Stimulated activated CD8-positive, alpha-beta memory T cell treated with anti-CD3 and anti-CD28 coated beads, Interleukin-4, amount 100 ng/mL, for 48 hours (primary cell): ENCODE measurements at regions not wholly inside any gene's neighbourhood (a gene's known extent, or its start where the extent isn't known, plus 50 kb on each side); places are given as distances from the start of the nearest gene placed in this dataset.

Experiments used
- DNase-seq: peaks from one replicate; pipeline ENCODE4 v3.0.0-alpha.2; 2020

DNA sequence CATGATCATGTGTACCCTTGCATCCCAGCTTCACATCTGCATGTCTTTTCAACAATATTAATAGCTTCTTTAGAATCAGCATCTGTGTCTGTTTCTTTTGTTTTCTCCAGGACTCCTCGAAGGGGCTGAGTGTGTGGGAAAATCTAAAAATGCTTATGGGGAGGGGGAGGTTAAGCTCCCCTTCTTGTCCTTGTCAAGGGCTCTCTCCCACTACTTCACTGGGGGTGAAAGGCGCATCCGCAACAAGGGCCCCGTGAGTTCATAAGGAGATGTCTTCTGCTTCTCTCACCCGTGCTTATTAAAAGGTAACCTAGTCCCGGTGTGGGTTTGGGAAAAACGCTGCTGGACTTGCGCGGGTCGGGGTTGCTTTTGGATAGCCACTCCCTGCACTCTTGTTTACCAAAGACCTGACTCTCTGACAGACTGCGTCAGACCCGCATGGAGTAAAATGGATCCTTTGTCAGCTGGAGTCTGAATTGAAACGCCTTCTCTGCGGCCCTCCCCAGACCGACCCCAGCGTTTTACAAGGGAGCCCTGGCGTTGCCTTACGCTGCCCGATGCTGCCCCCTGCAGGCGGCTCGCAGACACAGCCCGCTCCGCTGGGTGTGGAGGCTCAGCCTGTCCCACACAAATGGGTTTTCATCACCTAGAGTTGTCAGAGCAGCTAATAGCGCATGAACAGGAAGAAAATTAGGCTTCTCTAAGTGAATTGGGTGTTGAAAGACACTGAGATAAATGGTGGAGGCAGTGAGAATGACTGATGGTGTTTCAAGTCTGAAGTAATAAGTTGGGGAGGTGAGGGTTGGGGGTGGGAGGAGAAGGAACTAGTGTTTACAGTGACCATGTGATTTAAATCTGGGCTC, 53.8 kb downstream of the IER5 start:
- DNase-seq = peak; percentile 97

DNA sequence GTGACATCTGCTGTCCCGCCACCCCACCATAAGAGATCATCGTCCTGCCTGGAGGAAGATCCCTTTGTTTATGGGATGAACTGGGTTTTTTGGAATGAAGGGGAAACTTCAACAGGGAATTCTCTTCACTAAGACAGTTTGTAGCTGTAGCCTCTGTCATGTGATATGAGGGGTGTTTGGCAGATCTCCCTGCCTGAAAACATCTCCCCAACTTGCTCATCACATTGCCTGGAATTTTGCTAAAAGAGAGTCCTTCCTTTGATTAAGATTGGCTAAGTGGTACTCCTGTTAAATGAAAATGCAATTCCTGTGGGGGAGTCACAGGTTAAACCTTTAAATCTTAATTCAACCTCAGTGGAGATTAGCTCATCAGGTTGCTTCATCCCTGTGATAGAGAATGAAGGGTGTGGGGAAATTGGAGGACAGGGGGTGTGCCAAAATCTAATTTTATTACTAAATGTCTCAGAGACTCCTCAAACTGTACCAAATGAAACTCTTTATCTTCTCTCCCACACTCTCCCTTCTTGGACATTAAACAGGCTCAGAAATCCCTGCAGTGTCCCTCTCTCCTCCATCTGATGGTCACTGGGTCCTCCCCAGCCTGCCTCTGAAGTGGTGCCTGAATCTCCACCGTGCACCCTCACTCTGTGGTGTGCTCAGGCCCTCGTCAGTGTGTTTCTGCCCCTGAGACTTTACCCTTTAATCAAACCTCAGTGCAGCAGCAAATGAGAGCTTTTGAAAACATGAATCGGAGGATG, 54.8 kb downstream of the IER5 start:
- no peak for DNase-seq

DNA sequence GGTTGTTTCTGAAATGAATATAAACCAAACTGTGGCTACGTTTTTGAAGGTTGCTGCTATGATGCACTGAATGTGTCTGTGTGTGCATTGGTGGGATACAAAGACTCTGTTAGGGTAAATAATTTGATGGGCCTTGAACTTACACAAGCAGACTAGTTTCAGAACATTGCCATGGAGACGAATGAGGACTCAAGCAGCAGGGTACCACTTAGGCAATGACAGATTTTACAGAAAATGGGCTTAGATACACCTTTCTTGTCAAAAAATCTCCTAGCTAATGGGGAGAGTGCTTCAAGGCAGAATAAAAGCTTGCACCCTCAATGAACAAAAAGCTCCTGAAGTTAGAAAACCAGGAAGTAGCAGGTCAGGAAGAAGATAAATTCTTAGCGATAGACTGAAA, 55.7 kb downstream of the IER5 start:
- no peak for DNase-seq

DNA sequence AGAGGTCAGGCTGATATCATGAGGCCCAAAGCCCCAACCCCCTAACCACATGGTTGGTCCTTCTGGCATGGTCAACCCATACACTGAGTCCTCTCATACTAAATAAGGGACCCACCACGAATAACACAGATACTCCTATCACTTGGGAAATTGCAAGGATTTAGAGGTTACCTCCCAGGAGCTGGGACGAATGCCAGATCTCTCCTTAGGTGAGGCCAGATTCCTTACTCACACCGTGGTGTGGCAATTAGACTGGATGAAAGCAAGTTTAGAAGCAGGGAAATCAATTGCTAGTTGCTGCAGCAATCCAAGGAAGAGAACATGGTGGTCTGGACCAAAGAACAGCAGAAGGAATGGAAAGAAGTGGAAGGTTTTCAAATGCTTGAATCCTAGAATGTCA, 60.1 kb downstream of the IER5 start:
- DNase-seq = no peak

DNA sequence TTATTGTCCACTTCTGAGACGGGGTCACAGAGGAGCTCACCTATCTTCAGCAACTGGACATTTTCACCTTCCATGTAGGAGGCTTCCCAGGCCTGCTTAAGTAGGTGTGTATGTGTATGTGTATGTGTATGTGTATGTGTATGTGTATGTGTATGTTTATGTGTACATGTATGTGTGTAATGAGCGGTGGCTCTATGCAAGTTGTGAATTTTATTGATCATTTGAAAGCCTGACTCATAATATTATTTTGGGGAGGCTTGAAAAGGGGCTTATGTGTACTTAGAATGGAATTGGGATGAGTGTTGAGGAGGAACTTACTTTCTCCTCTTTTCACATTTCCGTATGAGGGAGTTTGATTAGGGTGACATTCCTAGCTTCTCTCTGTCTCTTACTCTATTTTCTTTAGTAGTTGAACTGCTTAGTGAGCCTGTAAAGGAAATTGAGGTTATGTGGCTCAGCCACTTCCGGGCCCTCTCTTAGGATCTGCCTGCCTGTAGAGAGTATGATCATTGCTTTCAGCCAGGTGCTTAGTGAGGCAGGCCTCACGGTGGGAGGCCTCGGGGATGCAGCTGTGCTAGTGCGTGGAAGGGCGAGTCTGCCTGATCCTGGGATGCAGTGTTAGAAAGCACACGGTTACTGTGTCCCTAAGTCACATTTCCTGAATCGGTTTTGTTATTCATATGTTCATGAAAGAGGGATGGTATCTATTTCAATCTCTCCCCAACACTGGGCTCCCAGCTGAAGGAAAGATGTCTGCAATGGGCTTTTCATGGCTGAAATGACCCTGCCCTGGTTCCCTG, 61.0 kb downstream of the IER5 start:
- peak; percentile 73 for DNase-seq

DNA sequence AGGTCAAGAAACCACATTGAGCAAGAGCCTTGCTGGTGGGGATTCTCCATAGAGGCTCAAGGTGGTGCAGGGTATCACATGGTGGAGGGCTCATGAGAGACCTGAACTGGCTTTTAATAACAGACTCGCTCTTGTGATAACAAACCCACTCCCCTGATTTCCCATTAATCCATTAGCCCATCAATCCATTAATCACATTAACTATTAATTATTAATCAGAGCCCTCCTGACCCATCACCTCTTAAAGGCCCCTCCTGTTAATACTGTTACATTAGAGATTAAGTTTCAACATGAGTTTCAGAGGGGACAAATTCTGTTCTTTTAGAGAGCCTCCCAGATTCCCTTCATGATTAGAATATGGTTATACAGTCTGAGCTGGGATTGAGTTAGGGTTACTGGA, 61.8 kb downstream of the IER5 start:
- no peak for DNase-seq

DNA sequence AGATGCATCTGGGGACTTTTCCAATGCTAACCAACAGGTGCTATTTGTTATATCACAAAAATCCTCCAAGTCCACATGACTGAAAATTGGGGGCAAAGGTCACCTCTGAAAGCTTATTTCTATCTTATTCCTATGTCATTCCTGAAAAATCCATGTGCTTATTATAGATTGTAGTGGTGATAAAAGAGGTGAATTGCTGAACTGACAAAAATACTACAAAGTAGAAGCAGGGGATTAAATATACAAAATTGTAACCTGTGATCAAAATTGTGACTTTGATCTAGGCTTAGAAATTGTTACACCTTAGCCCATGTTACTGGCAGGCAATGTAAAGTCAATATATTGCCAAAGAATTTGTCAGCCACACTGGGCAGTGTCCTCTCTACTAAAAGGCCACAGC, 62.3 kb downstream of the IER5 start:
- no peak for DNase-seq

DNA sequence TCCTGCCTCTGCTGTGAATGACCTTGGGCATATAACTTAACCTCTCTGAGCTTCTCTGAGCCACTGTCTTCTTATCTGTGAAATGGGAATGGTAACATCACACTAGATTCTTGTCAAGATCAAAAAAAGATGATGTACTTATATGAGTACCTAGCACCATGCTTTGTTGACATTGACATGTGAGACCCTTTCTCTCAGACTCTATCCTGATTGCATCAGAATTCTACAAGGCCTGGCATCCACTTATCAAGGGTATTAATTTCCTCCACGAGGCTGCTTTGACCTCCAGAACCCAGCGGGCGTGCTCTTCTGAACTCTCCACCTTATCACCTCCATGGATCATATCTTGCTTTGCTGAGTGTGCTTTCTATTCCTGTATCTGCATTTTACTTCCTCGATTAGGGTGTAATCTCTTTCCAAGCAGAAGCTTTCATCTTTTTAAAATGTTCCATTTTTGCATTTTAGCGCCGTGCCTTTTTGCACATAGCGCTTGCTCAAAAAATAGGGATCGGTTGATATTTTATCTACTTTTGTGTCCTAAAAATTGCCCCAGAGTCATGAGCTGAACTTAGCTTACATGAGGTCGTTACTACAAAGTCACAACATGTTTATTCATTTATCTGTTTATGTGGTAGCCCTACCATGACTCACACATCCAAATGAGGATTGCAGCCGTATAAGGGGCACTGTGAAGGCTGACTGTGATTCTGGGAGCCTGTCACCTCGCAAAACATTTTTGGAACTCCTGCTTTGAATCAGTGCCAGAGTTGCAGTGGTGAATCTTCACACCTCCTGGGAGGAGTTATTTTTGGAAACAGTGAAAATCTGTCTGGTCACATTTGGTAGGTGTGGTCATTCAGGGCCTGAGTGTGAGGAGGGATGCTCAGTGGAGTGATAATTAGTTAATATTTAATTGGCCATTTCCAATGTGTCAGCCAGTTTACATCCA, 63.2 kb downstream of the IER5 start:
- DNase-seq = no peak

DNA sequence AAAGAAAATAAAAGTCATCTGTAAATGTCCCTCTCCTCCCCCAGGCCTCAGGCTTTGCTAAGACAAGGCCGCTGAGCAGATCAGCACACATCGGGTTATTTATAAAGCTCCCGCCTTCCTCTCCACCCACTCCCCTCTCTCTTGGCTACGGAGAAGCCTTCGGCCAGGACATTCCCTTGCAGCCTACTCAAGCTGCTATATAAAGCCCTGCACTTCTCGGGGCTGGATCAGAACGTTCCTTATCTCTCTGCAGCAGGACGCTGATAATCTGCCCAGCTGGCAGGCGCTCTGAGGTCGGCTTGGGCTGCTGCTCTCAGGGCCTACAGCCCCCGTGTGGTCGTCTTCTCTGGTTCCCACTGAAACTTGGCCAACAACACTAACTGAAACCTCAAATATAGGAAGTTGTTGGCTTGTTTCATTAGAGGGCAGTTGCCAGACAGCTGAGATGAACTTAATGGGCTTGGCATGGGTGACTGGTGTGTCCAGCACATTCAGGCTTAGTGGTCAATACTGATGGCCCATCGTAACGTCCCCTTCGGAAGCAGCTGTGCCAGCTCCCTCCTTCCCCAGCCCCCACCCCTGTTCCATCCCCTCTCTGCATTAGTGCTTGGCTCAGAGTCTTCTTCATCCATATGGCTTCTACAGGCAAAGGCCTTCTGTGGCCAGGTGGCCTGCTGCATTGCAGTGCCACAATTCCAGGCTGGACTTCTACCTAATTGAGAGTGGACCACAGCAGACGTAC, 64.6 kb downstream of the IER5 start:
- DNase-seq = no peak

DNA sequence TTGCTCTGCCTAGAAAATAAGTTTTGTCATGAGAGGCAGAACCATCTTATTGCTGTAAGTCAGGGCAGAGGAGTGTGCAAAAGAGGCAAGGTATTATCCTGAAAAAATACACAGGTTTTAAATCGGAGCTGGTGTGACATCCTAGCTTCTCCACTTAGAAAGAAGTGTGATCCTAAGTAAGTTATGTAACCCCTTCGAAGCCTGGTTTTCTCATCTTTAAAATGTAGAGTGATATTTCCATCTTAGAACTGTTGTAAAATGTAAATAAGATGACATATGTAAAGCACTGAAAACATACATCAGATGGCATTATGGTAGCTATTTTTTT, 65.1 kb downstream of the IER5 start:
- DNase-seq = no peak

DNA sequence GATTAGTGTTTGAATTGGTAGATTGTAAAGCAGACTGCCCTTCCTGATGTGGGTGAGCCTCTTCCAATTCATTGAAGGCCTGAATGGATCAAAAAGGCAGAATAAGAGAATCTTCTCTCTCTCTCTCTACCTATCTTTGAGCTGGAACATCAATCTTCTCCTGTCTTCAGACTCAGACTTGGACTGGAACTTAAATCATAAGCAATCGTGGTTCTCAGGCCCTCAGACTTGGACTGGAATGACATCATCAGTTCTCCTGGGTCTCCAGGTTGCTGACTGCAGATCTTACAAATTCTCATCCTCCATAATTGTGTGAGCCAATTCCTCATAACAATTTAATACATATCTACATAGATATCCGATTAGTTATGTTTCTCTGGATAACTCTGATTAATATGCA, 66.8 kb downstream of the IER5 start:
- no peak for DNase-seq

DNA sequence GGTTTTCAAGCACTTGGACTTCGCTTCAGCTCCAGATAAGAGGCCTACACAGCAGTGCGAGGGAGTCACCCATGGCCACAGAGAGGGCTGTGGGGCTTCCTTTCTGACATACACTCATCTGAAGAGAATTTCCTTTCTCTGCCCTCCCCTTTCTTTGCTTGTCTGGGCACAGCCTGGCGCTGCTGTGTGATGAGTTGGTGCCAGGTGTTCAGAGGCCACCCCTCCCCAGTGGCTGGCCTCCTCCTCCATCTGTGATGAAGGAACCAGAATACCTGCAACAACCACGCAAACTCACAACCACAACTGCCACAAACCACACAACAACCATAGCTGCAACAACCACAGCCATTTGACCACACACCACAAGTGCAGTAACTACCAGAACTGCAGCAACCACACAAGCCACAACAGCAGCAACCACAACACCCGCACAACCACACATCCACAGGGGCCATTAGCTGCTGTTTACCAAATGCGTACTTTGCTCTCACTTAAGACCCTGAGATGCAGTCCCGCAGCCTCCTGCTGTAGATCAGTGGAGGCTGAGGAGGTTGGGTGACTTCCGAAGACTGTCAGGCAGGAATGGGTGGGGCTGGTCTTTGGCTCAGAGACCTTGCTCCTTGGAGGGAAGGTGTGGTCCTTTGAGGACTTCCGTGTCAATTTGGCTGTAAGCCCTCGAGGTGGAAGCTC, 71.1 kb downstream of the IER5 start:
- peak; percentile 75 for DNase-seq

DNA sequence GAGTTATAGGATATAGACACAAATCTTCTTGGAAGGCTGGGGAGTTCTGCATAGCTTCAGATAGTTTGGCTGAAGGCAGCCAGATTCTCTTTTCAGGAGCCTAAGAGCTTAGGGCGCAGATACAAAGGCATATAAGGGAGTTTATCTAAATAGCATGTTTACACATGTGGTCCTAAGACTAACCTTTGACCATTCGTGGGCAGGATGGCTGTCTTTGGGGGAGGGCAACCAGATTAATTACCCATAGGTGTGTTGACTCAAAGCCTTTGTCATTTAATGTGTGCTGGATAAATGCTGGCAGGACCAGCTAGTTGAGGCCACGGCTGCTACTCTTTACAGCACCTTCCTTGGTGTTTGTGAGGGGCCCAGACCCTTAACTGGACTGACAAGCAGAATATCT, 71.8 kb downstream of the IER5 start:
- no peak for DNase-seq

DNA sequence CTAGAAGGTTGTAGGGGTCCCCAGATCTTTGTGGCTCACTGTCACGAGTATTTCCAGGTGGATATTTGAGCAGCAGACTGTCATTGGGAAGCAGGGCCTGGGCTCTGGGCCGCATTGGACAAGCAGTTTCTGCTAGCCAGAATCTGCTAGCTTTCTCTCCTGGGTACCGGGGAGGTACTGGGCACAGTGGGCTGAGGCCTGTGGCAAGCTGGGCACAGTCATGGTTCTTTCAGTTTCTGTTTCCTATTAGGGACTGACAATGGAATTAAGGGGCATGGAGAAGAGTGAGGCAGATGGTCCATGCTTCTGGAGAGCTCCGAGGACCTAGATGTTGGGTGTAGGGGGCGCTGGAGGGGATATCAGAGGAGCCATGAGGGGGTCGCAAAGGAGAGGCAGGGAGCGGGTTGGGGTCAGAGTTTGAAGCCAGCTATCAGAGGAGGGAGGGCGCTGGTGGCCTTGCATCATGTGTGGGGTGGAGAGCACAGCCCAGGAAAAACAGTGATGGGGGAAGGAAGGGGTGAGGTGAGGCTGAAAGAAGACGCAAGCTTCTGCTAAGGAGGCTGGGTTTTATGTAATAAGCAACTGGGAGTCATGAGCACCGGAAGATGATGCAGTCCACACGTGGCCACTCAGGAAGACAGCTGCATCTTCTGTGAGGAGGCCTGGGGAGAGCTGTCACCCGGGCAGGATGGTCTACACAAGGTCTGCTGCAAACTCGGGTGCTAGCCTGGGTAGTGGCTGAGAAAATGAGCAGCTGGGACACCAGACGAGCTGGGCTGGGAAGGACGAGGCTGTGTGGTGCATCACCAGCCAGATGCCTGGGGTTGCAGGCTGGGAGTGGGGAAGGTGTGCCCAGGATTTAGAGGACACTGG, 72.7 kb downstream of the IER5 start:
- DNase-seq = no peak

DNA sequence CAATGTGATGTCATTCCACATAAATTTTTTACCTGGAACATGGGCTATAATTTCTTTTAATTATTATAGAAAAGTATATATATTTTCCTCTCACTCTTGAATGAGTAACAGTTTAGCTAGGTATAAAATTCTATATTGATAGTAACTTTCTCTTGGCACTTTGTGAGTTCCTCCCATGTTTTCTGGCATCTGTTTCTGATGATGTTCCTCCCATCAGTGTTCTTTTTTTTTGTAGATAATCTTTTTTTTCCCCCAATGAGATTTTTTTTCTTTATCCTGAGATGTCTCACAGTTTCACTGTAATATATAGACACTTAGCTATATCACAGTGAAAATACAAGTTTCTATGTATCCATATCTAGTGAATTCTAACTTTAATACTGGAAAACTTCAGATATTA, 75.2 kb downstream of the IER5 start:
- no peak for DNase-seq

DNA sequence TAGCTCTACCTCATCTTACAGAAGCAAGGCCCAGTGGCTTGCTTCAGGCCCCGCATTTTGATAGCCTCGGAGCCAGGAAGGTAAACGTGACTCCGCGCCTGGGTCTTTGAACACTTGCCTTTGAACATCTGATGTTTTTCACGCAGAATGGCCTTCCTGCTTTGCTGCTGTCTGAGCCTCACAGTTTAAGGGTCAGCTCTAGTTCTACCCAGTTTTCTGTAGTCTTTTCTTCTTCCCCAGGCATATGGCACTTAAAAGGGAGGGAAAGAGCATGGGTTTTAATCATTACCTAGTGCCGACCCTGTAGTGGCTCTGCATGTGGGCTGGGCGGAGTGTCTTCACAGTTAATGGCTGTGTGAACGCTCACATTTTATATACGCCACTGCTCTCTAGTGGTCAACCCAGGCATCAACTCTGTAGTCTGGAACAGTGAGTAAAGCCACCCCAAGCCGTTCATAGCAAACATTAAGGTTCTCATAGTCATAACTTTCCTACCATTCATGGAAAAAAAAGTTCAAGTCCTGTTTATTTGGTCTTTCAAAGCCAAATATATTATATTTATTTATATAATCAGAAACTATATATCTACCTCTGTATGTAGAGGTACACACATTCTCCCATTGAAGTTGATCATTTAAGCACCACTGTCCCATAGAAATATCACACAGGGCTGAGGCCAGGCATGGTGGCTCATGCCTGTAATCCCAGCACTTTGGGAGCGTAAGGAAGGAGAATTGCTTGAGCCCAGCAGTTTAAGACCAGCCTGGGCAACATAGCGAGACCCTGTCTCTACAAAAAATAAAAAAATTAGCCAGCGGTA, 78.1 kb downstream of the IER5 start:
- DNase-seq = peak; percentile 79

DNA sequence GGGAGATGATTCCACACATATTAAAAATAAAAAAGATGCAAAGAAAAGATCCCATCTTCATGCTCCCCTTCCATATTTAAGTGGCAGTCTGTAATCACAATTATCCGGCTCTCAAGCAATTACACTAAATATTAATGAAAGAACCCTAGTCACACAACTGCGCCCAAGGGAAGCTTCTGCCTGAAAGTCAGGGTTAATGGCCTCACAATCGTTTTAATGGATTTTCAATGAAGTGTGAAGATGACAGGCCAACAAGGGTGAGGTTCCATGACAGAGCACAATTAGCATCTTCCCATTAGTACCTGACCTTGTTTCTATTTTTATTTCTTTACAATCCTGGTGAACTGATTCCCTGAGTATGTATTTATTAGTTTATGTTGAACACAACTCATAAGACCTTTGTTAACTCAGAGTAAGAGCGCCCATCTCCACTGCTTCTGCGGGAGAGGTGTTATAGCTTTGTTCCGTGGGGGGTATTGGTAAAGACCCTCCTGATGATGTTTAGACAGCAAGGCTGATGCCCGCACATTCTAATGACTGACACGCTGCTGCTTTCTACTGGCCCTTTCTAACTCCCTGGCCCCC, 80.9 kb downstream of the IER5 start:
- DNase-seq = no peak

DNA sequence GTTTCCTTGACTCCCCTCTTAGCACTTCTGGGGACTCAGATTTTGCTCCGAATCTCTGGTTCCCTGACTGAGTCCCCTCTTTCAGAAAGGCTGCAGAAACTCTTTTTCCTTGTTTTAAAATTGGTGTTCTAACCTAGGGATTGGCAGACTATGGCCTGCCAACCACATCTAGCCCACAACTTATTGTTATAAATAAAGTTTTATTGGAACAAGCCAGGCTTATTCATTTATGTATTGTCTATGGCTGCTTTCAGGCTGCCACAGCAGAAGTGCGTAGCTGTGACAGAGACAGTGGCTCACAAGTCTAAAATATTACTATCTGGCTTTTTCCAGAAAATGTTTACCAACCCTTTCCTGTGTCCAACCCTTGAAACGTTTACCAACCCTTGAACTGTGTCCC, 81.7 kb downstream of the IER5 start:
- DNase-seq = no peak

DNA sequence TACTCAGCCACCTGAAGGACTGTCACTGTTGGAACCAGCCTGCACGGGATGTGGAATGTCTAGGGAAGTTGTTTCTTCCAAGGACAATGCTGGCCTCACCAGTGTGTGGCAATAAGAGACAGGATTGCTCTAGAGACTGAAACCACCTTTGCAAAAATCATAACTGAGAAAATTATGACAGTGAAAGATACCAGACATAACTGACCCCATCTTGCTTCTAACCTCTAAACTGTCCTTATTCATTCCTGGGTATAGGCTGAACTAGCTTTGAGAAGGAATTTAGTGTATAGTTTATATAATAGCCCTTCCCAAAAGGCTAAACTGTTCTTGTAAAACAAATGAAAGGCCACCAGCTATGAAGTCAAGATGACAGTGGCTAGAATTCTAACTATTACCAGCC, 83.6 kb downstream of the IER5 start:
- DNase-seq = no peak
